SK-N-SH treated with all-trans-retinoic acid at 6 μM for 48 hours (cell line): ENCODE measurements at regions not wholly inside any gene's neighbourhood (a gene's known extent, or its start where the extent isn't known, plus 50 kb on each side); places are given as distances from the start of the nearest gene placed in this dataset.

Experiments used
- ATAC-seq: fragments of 200-7000 bp; cut with Tn5 transposase; 3 replicates; pipeline ENCODE4 v1.9.1; 2020; ENCODE audit warnings: mild to moderate bottlenecking, moderate library complexity
- ARNTL ChIP-seq: fragments of 450-650 bp; formaldehyde crosslinking; IDR thresholded peaks from 2 replicates; pipeline ENCODE4 v1.5.0; 2020; ENCODE audit warnings: low read depth, mild to moderate bottlenecking, moderate library complexity, borderline replicate concordance
- BACH2 ChIP-seq: fragments of 250-450 bp; sonication (Bioruptor Pico); IDR thresholded peaks from 2 replicates; pipeline ENCODE4 v1.9.0; 2021; ENCODE audit warnings: mild to moderate bottlenecking, borderline replicate concordance
- CREB5 ChIP-seq: fragments of 250-450 bp; sonication (Bioruptor Pico); IDR thresholded peaks from 2 replicates; pipeline ENCODE4 v1.5.1; 2020; ENCODE audit warnings: low read depth, mild to moderate bottlenecking, moderate library complexity
- CSDC2 ChIP-seq: fragments of 250-450 bp; sonication (Bioruptor Pico); IDR thresholded peaks from 2 replicates; pipeline ENCODE4 v1.5.0; 2020; ENCODE audit warnings: mild to moderate bottlenecking, moderate library complexity
- CSRNP3 ChIP-seq: fragments of 250-450 bp; sonication (Bioruptor Pico); IDR thresholded peaks from 2 replicates; pipeline ENCODE4 v1.5.1; 2021; ENCODE audit warnings: mild to moderate bottlenecking, moderate library complexity
- ESRRG ChIP-seq: fragments of 250-450 bp; sonication (Bioruptor Pico); IDR thresholded peaks from 2 replicates; pipeline ENCODE4 v1.6.1; 2021; ENCODE audit warnings: mild to moderate bottlenecking
- GLIS3 ChIP-seq: fragments of 250-450 bp; sonication (Bioruptor Pico); IDR thresholded peaks from 2 replicates; pipeline ENCODE4 v1.5.0; 2020; ENCODE audit warnings: mild to moderate bottlenecking, moderate library complexity
- ISL1 ChIP-seq: fragments of 250-450 bp; sonication (Bioruptor Pico); IDR thresholded peaks from 2 replicates; pipeline ENCODE4 v2.1.2; 2022; ENCODE audit warnings: mild to moderate bottlenecking, moderate library complexity
- OSR1 ChIP-seq: fragments of 250-450 bp; sonication (Bioruptor Pico); IDR thresholded peaks from 2 replicates; pipeline ENCODE4 v1.8.0; 2022; ENCODE audit warnings: moderate library complexity, mild to moderate bottlenecking, inconsistent platforms
- PPARA ChIP-seq: fragments of 250-450 bp; sonication (Bioruptor Pico); IDR thresholded peaks from 2 replicates; pipeline ENCODE4 v1.5.0; 2020; ENCODE audit warnings: mild to moderate bottlenecking, borderline replicate concordance
- RARB ChIP-seq: fragments of 250-450 bp; sonication (Bioruptor Pico); IDR thresholded peaks from 2 replicates; pipeline ENCODE4 v1.8.0; 2021; ENCODE audit warnings: mild to moderate bottlenecking, moderate library complexity
- SNAI2 ChIP-seq: fragments of 250-450 bp; sonication (Bioruptor Pico); IDR thresholded peaks from 2 replicates; pipeline ENCODE4 v1.5.0; 2020; ENCODE audit warnings: mild to moderate bottlenecking, moderate library complexity
- TCF4 ChIP-seq: fragments of 250-450 bp; sonication (Bioruptor Pico); IDR thresholded peaks from 2 replicates; pipeline ENCODE4 v1.8.0; 2021; ENCODE audit warnings: mild to moderate bottlenecking, moderate library complexity, borderline replicate concordance
- TOX ChIP-seq: fragments of 250-450 bp; sonication (Bioruptor Pico); IDR thresholded peaks from 2 replicates; pipeline ENCODE4 v1.8.0; 2021; ENCODE audit warnings: mild to moderate bottlenecking, moderate library complexity, borderline replicate concordance
- ZC3H10 ChIP-seq: fragments of 250-450 bp; sonication (Bioruptor Pico); IDR thresholded peaks from 2 replicates; pipeline ENCODE4 v1.5.1; 2021; ENCODE audit warnings: mild to moderate bottlenecking, moderate library complexity
- ZFP3 ChIP-seq: fragments of 250-450 bp; sonication (Bioruptor Pico); IDR thresholded peaks from 2 replicates; pipeline ENCODE4 v1.5.0; 2020; ENCODE audit warnings: mild to moderate bottlenecking, moderate library complexity
- ZFP30 ChIP-seq: fragments of 450-650 bp; formaldehyde crosslinking; IDR thresholded peaks from 2 replicates; pipeline ENCODE4 v1.5.0; 2022; ENCODE audit warnings: mild to moderate bottlenecking, moderate library complexity
- ZNF565 ChIP-seq: fragments of 450-650 bp; formaldehyde crosslinking; conservative IDR thresholded peaks from 2 replicates; pipeline ENCODE4 v1.5.0; 2020; ENCODE audit warnings: low read depth, mild to moderate bottlenecking, moderate library complexity
- ZNF70 ChIP-seq: fragments of 450-650 bp; formaldehyde crosslinking; IDR thresholded peaks from 2 replicates; pipeline ENCODE4 v1.5.0; 2020; ENCODE audit warnings: mild to moderate bottlenecking, moderate library complexity
- TF ChIP-seq, protein P1 (sequence below): fragments of 250-450 bp; sonication (Bioruptor Pico); IDR thresholded peaks from 2 replicates; pipeline ENCODE4 v1.8.0; 2020; ENCODE audit warnings: mild to moderate bottlenecking, moderate library complexity, borderline replicate concordance
- TF ChIP-seq, protein P2 (sequence below): fragments of 250-450 bp; sonication (Bioruptor Pico); IDR thresholded peaks from 2 replicates; pipeline ENCODE4 v1.5.0; 2020; ENCODE audit warnings: mild to moderate bottlenecking, moderate library complexity

GRCh38 chr4:178311997-178312396 is 869.8 kb upstream of the AGA start (continued):
- TF ChIP-seq, protein P1, sequence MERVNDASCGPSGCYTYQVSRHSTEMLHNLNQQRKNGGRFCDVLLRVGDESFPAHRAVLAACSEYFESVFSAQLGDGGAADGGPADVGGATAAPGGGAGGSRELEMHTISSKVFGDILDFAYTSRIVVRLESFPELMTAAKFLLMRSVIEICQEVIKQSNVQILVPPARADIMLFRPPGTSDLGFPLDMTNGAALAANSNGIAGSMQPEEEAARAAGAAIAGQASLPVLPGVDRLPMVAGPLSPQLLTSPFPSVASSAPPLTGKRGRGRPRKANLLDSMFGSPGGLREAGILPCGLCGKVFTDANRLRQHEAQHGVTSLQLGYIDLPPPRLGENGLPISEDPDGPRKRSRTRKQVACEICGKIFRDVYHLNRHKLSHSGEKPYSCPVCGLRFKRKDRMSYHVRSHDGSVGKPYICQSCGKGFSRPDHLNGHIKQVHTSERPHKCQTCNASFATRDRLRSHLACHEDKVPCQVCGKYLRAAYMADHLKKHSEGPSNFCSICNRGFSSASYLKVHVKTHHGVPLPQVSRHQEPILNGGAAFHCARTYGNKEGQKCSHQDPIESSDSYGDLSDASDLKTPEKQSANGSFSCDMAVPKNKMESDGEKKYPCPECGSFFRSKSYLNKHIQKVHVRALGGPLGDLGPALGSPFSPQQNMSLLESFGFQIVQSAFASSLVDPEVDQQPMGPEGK (CRISPR knock-in tag), result no peak
- TF ChIP-seq ISL1 (no peak), OSR1 (CRISPR knock-in tag) (no peak)

DNA sequence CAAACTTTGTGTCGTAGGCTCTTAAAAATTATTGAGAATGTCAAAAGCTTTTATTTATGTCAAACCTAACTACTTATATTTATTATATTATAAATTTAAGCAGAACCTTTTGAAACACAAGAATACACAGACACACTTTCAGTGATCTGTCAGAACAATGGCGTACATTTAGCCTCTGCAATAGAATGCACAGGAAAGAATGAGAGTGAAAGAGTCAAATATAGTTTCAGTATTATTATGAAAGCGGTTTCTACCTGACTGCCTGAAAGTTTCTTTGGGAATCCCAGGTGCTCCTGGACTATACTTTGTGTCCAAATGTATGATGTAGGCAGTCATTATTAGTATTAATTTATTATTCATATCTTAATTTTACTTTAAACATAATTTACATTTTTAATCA is 872.0 kb upstream of the AGA start:
- ATAC-seq, result no peak
- no peak for TF ChIP-seq ZNF70 (CRISPR knock-in tag)
- no peak for TF ChIP-seq ZFP3
- TF ChIP-seq, protein P1 (CRISPR knock-in tag), result no peak
- no peak for TF ChIP-seq ZC3H10
- no peak for TF ChIP-seq CSRNP3
- no peak for TF ChIP-seq ISL1
- TF ChIP-seq TOX (CRISPR knock-in tag), result no peak
- no peak for TF ChIP-seq PPARA
- TF ChIP-seq SNAI2 (CRISPR knock-in tag), result no peak
- TF ChIP-seq BACH2 (CRISPR knock-in tag), result no peak
- TF ChIP-seq ESRRG, result no peak
- TF ChIP-seq CSDC2 (CRISPR knock-in tag), result no peak
- TF ChIP-seq ZNF565 (CRISPR knock-in tag), result no peak
- no peak for TF ChIP-seq CREB5 (CRISPR knock-in tag)
- TF ChIP-seq OSR1 (CRISPR knock-in tag), result no peak
- TF ChIP-seq GLIS3 (CRISPR knock-in tag), result no peak
- TF ChIP-seq TCF4 (CRISPR knock-in tag), result no peak
- no peak for TF ChIP-seq ARNTL

- TF ChIP-seq BACH2 (CRISPR knock-in tag), result no peak
- TF ChIP-seq ESRRG, result no peak
- TF ChIP-seq TOX (CRISPR knock-in tag), result no peak
- no peak for TF ChIP-seq ZNF565 (CRISPR knock-in tag)
- TF ChIP-seq ZFP30 (CRISPR knock-in tag), result no peak
- TF ChIP-seq GLIS3 (CRISPR knock-in tag), result no peak
- TF ChIP-seq CSDC2 (CRISPR knock-in tag), result no peak
- TF ChIP-seq, protein P1 (CRISPR knock-in tag), result no peak
- no peak for TF ChIP-seq SNAI2 (CRISPR knock-in tag)
- no peak for TF ChIP-seq ISL1
- no peak for TF ChIP-seq RARB (CRISPR knock-in tag)
- TF ChIP-seq, protein P2, sequence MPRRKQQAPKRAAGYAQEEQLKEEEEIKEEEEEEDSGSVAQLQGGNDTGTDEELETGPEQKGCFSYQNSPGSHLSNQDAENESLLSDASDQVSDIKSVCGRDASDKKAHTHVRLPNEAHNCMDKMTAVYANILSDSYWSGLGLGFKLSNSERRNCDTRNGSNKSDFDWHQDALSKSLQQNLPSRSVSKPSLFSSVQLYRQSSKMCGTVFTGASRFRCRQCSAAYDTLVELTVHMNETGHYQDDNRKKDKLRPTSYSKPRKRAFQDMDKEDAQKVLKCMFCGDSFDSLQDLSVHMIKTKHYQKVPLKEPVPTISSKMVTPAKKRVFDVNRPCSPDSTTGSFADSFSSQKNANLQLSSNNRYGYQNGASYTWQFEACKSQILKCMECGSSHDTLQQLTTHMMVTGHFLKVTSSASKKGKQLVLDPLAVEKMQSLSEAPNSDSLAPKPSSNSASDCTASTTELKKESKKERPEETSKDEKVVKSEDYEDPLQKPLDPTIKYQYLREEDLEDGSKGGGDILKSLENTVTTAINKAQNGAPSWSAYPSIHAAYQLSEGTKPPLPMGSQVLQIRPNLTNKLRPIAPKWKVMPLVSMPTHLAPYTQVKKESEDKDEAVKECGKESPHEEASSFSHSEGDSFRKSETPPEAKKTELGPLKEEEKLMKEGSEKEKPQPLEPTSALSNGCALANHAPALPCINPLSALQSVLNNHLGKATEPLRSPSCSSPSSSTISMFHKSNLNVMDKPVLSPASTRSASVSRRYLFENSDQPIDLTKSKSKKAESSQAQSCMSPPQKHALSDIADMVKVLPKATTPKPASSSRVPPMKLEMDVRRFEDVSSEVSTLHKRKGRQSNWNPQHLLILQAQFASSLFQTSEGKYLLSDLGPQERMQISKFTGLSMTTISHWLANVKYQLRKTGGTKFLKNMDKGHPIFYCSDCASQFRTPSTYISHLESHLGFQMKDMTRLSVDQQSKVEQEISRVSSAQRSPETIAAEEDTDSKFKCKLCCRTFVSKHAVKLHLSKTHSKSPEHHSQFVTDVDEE (CRISPR knock-in tag), result no peak
- no peak for ATAC-seq
Measured at GRCh38 chr4:178316211-178316610, 874.0 kb upstream of the AGA start.
